ENCODE measurements at regions not wholly inside any gene's neighbourhood (a gene's known extent, or its start where the extent isn't known, plus 50 kb on each side); places are given as distances from the start of the nearest gene placed in this dataset.

GRCh38 chr12:46917821-46918220, 92.0 kb upstream of the SLC38A4 start:
- H4K20me1 ChIP-seq (ENCODE audit: insufficient read depth), result no peaks in the 10 kb centered on the region
- no peaks in the 10 kb centered on the region for H3K27me3 ChIP-seq (replicated peaks; ENCODE audit: insufficient read depth)
- H3K4me1 ChIP-seq (ENCODE audit: insufficient read depth), result peaks cover 68% of the 10 kb centered on the region
- no peak for DNase-seq
- no peak overlapping the region for H3K27ac ChIP-seq
- no peaks in the 10 kb centered on the region for H3K79me2 ChIP-seq (ENCODE audit: insufficient read depth)
- H2AFZ ChIP-seq, result no peak overlapping the region
- no peaks in the 10 kb centered on the region for H3K9me3 ChIP-seq (ENCODE audit: low read depth)
- H3K36me3 ChIP-seq (ENCODE audit: low read depth), result no peaks in the 10 kb centered on the region
- 79 to 87% methylated on average over 4 of the region's 4 CpGs for WGBS, 2 experiments (ENCODE audit: low coverage in 1 of 2, low lambda C conversion rate in 2 of 2, missing lambda C conversion rate in 2 of 2)
- peaks cover 61% of the 10 kb centered on the region for H3F3A ChIP-seq (ENCODE audit: insufficient read depth)
- no peak overlapping the region for H3K9ac ChIP-seq
- in situ Hi-C loops (cut with MboI), result no loop called here
- TF ChIP-seq EZH2phosphoT487 (IDR thresholded peaks at IDR 0.05; ENCODE audit: insufficient read depth, low read depth), result no peak
- no peak for TF ChIP-seq EZH2 (IDR thresholded peaks at IDR 0.05; ENCODE audit: insufficient read depth, poor library complexity, severe bottlenecking)
- H3K4me3 ChIP-seq, result no peak overlapping the region
- no peaks in the 10 kb centered on the region for H3K9me2 ChIP-seq (ENCODE audit: insufficient read depth)
- H3K4me2 ChIP-seq (ENCODE audit: unreplicated experiment), result no peak overlapping the region

GRCh38 chr12:46918631-46919030, 92.8 kb upstream of the SLC38A4 start:
- TF ChIP-seq EZH2 (IDR thresholded peaks at IDR 0.05; ENCODE audit: insufficient read depth, poor library complexity, severe bottlenecking), result no peak
- no peak for TF ChIP-seq EZH2phosphoT487 (IDR thresholded peaks at IDR 0.05; ENCODE audit: insufficient read depth, low read depth)
- Histone ChIP-seq H3K9me2 (ENCODE audit: insufficient read depth) (no peaks in the 10 kb centered on the region), H4K20me1 (ENCODE audit: insufficient read depth) (no peaks in the 10 kb centered on the region), H3K27ac (no peak overlapping the region), H3K9me3 (ENCODE audit: low read depth) (no peaks in the 10 kb centered on the region), H2AFZ (no peak overlapping the region), H3K4me3 (no peak overlapping the region), H3K4me2 (ENCODE audit: unreplicated experiment) (no peak overlapping the region), H3K27me3 (replicated peaks; ENCODE audit: insufficient read depth) (no peaks in the 10 kb centered on the region), H3K79me2 (ENCODE audit: insufficient read depth) (no peaks in the 10 kb centered on the region), H3K36me3 (ENCODE audit: low read depth) (no peaks in the 10 kb centered on the region), H3K9ac (no peak overlapping the region), H3K4me1 (ENCODE audit: insufficient read depth) (peaks cover 68% of the 10 kb centered on the region), H3F3A (ENCODE audit: insufficient read depth) (peaks cover 61% of the 10 kb centered on the region)
- in situ Hi-C loops (cut with MboI), result no loop called here
- 96 to 100% methylated on average over 9 of the region's 9 CpGs for WGBS, 2 experiments (ENCODE audit: low coverage in 1 of 2, low lambda C conversion rate in 2 of 2, missing lambda C conversion rate in 2 of 2)
- DNase-seq, result no peak

- 76 to 80% methylated on average over 9 of the region's 9 CpGs for WGBS, 2 experiments (ENCODE audit: low coverage in 1 of 2, low lambda C conversion rate in 2 of 2, missing lambda C conversion rate in 2 of 2)
- in situ Hi-C loops (cut with MboI), result no loop called here
- no peaks in the 10 kb centered on the region for H4K20me1 ChIP-seq (ENCODE audit: insufficient read depth)
Measured at GRCh38 chr12:46919666-46920400, 94.0 kb upstream of the SLC38A4 start.

GRCh38 chr12:46920499-46920898, 94.7 kb upstream of the SLC38A4 start:
- H2AFZ ChIP-seq, result no peak overlapping the region
- H3K4me1 ChIP-seq (ENCODE audit: insufficient read depth), result peaks cover 57% of the 10 kb centered on the region
- no peaks in the 10 kb centered on the region for H4K20me1 ChIP-seq (ENCODE audit: insufficient read depth)
- peak overlapping the region; percentile 54 for H3K4me2 ChIP-seq (ENCODE audit: unreplicated experiment)
- DNase-seq, result no peak
- H3K36me3 ChIP-seq (ENCODE audit: low read depth), result no peaks in the 10 kb centered on the region
- TF ChIP-seq EZH2phosphoT487 (IDR thresholded peaks at IDR 0.05; ENCODE audit: insufficient read depth, low read depth) (no peak), EZH2 (IDR thresholded peaks at IDR 0.05; ENCODE audit: insufficient read depth, poor library complexity, severe bottlenecking) (no peak)
- H3K27me3 ChIP-seq (replicated peaks; ENCODE audit: insufficient read depth), result no peaks in the 10 kb centered on the region
- 57 to 75% methylated on average over 1 of the region's 1 CpG for WGBS, 2 experiments (ENCODE audit: low coverage in 1 of 2, low lambda C conversion rate in 2 of 2, missing lambda C conversion rate in 2 of 2)
- no peak overlapping the region for H3K9ac ChIP-seq
- H3K27ac ChIP-seq, result 0 out of 2 replicates have a peak overlapping the region, but pooled peaks have one; percentile 79
- no peak overlapping the region for H3K4me3 ChIP-seq
- H3K79me2 ChIP-seq (ENCODE audit: insufficient read depth), result no peaks in the 10 kb centered on the region
- H3K9me3 ChIP-seq (ENCODE audit: low read depth), result no peaks in the 10 kb centered on the region
- no peaks in the 10 kb centered on the region for H3K9me2 ChIP-seq (ENCODE audit: insufficient read depth)
- in situ Hi-C loops (cut with MboI), result no loop called here
- peaks cover 50% of the 10 kb centered on the region for H3F3A ChIP-seq (ENCODE audit: insufficient read depth)

More at GRCh38 chr12:46919666-46920400, 94.0 kb upstream of the SLC38A4 start:
- Histone ChIP-seq H3K27ac (peak overlapping the region; percentile 12; the same call in 1 of the 2 replicates), H3K4me2 (ENCODE audit: unreplicated experiment) (peak overlapping the region; percentile 43), H3K36me3 (ENCODE audit: low read depth) (no peaks in the 10 kb centered on the region), H3K4me1 (ENCODE audit: insufficient read depth) (peaks cover 62% of the 10 kb centered on the region), H3K9ac (no peak overlapping the region), H3K27me3 (replicated peaks; ENCODE audit: insufficient read depth) (no peaks in the 10 kb centered on the region), H3K4me3 (no peak overlapping the region), H3K9me3 (ENCODE audit: low read depth) (no peaks in the 10 kb centered on the region), H3K9me2 (ENCODE audit: insufficient read depth) (no peaks in the 10 kb centered on the region), H3K79me2 (ENCODE audit: insufficient read depth) (no peaks in the 10 kb centered on the region), H2AFZ (peak overlapping the region; percentile 27; the same call in 1 of the 2 replicates), H3F3A (ENCODE audit: insufficient read depth) (peaks cover 54% of the 10 kb centered on the region)
- peak; percentile 57 for DNase-seq
- no peak for TF ChIP-seq EZH2 (IDR thresholded peaks at IDR 0.05; ENCODE audit: insufficient read depth, poor library complexity, severe bottlenecking)
